ENCODE measurements at regions not wholly inside any gene's neighbourhood (a gene's known extent, or its start where the extent isn't known, plus 50 kb on each side); places are given as distances from the start of the nearest gene placed in this dataset.

DNA sequence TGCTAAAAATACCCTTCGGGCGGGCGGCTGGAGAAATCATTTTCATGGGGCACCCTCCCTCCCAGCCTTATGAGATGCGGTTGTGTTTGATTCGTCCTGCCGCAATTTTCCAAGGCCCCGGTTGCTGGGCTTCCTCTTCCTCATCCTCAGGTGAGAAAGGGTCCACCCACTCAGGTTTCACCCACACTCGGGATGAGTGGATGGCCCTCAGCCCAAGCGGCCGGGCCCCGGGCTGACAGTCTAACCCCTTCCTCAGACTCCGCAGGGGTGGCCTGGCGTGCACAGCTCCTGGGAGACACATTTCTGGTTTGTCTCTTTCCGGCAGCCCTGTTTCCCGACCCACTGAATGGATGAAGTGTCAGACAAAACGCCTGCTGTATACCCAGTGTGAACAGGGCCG lies 116.5 kb upstream of the LRPAP1 start:
- 63 to 64% methylated on average over 7 to 8 of the region's 17 CpGs for WGBS, 2 donors (ENCODE audit: low coverage in 1 of 2)
- H3K27me3 ChIP-seq = peaks cover 81% of the 10 kb centered on the region
- H3K9me3 ChIP-seq = no peaks in the 10 kb centered on the region
- no peak overlapping the region for H3K27ac ChIP-seq
- TF ChIP-seq EP300 (IDR thresholded peaks at IDR 0.05) (no peak), POLR2AphosphoS5 (IDR thresholded peaks at IDR 0.05) (no peak), CTCF (IDR thresholded peaks at IDR 0.05) (no peak), POLR2A (IDR thresholded peaks at IDR 0.05) (no peak)
- no peak for ATAC-seq
- no peak overlapping the region for H3K4me3 ChIP-seq
- H3K4me1 ChIP-seq = peaks cover 0 to 9% (median 0%) of the 10 kb centered on the region in 3 donors
- H3K36me3 ChIP-seq = no peaks in the 10 kb centered on the region

DNA sequence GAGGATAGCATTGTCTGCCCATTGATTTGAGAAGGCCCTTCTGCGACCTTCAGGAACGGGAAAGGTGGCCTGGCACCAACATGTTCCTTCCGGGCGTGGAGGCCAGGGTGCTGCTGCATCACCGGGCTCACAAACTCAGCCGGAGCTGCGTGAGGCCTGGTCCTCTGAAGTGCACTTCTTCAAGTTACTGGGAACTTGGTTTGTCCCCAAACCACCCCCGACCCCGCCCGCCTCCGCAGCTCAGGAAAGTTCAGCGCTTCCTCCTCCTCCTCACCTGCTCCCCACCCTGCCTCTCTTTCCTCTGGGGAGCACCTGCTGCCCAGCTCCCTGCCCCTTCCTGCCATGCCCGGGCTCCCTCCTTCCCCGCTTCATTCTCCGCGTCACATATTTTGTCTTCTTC lies 116.0 kb upstream of the LRPAP1 start:
- 84 to 90% methylated on average over 4 to 6 of the region's 16 CpGs for WGBS, 2 donors (ENCODE audit: low coverage in 1 of 2)
- Histone ChIP-seq H3K36me3 (no peaks in the 10 kb centered on the region), H3K27me3 (peaks cover 81% of the 10 kb centered on the region), H3K27ac (no peak overlapping the region), H3K4me3 (no peak overlapping the region), H3K9me3 (no peaks in the 10 kb centered on the region), H3K4me1 (peaks cover 0 to 9% (median 0%) of the 10 kb centered on the region in 3 donors)
- TF ChIP-seq POLR2AphosphoS5 (IDR thresholded peaks at IDR 0.05) (no peak), POLR2A (IDR thresholded peaks at IDR 0.05) (no peak)
- no peak for ATAC-seq

- Histone ChIP-seq H3K4me1 (peaks cover 0 to 9% (median 0%) of the 10 kb centered on the region in 3 donors), H3K27me3 (peaks cover 81% of the 10 kb centered on the region), H3K27ac (no peak overlapping the region), H3K9me3 (no peaks in the 10 kb centered on the region), H3K36me3 (no peaks in the 10 kb centered on the region), H3K4me3 (no peak overlapping the region)
- WGBS, 2 donors (ENCODE audit: low coverage in 1 of 2) = 81 to 100% methylated on average over 1 to 12 of the region's 12 CpGs
- no peak for ATAC-seq
- TF ChIP-seq POLR2AphosphoS5 (IDR thresholded peaks at IDR 0.05) (no peak), EP300 (IDR thresholded peaks at IDR 0.05) (no peak), CTCF (IDR thresholded peaks at IDR 0.05) (no peak), POLR2A (IDR thresholded peaks at IDR 0.05) (no peak)
These were observed 115.2 kb upstream of the LRPAP1 start for GRCh38 chr4:3647421-3647820.

DNA sequence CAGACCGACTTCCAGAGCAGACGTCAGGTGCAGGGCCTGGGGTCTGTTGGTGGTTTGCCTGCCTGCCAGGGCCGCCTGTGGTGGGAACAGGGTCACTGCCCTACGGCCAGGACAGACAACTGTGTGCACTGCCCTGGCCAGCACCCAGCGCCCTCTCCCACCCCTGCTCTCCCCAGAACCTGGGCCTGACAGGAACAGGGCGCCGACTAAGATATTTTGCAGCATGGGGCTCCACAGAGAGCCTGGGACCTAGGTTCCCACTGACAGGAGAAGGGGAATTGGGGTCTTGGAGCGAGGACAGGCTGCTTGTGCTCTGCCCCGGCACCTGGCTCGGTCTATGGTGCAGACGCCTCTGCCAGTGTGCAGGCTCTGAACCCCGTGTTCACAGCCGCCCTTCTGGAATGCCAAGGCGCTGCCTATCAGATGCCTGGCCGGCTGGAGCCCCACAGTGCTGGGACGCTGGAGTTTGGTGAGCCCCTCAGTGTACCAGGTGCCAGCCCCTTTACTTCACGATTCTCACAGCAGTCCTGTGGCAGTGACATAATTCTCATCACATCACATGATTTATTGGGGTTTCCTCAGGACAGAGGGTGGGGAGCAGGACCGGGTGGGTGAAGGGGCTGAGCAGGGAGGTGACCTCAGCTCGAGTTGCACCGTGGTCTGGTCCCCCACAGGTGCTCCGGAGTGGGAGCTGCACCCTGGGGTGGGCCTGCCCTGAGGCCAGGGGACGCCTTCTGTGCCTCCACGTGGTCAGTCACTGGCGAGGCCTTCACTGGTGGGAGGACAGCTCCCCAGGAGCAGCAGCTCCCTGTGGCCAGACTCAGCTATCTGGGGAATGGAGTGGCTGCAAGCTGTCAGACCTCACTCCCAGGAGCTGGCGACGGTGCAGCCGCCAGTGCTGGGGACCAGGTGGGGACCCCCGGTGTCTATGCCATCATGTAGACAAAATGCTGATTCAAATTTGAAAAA lies 113.8 kb upstream of the LRPAP1 start:
- Histone ChIP-seq H3K4me3 (no peak overlapping the region), H3K27me3 (peaks cover 72% of the 10 kb centered on the region), H3K36me3 (no peaks in the 10 kb centered on the region), H3K27ac (no peak overlapping the region), H3K9me3 (no peaks in the 10 kb centered on the region), H3K4me1 (peaks cover 0 to 9% (median 0%) of the 10 kb centered on the region in 3 donors)
- WGBS, 2 donors (ENCODE audit: low coverage in 1 of 2) = 20 to 73% methylated on average over 2 of the region's 28 CpGs
- TF ChIP-seq POLR2A (IDR thresholded peaks at IDR 0.05) = no peak
- no peak for TF ChIP-seq POLR2AphosphoS5 (IDR thresholded peaks at IDR 0.05)
- no peak for TF ChIP-seq CTCF (IDR thresholded peaks at IDR 0.05)
- no peak for TF ChIP-seq EP300 (IDR thresholded peaks at IDR 0.05)
- no peak for ATAC-seq

DNA sequence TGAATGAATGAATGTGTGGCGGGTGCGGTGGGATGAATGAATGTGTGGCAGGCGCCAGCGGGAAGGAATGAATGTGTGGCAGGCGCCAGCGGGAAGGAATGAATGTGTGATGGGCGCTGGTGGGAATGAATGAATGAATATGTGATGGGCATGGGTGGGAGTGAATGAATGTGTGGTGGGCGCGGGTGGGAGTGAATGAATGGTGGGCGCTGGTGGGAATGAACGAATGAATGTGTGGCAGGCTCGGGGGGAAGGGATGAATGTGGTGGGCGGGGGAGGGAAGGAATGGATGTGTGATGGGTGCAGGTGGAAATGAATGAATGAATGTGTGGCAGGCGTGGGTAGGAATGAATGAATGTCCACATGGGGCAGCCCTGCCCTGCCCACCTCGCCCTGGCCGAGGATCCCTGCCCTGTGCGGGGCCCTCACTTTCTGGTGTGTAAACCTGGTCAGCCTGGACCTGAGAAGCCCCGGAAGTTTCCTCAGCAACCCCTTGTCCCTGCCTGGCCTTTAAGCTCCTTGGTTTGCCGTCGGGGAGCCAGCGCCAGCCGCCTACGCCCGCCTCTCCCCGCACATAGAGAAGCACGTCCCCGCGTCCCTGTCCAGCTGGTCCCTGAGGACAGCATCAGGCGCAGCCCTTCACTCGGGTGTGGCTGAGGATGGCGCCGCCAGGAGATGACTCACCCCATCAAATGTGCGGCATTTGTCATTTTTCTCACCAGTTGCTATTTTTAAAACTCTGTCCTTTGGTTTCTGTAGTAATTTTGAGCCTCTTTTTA lies 112.8 kb upstream of the LRPAP1 start:
- no peaks in the 10 kb centered on the region for H3K36me3 ChIP-seq
- no peak for ATAC-seq
- H3K9me3 ChIP-seq = no peaks in the 10 kb centered on the region
- no peak overlapping the region for H3K4me3 ChIP-seq
- TF ChIP-seq CTCF (IDR thresholded peaks at IDR 0.05) (no peak), POLR2AphosphoS5 (IDR thresholded peaks at IDR 0.05) (no peak), EP300 (IDR thresholded peaks at IDR 0.05) (no peak), POLR2A (IDR thresholded peaks at IDR 0.05) (no peak)
- H3K27me3 ChIP-seq = peaks cover 72% of the 10 kb centered on the region
- H3K27ac ChIP-seq = no peak overlapping the region
- H3K4me1 ChIP-seq = peaks cover 0 to 9% (median 0%) of the 10 kb centered on the region in 3 donors
- WGBS, 2 donors (ENCODE audit: low coverage in 1 of 2) = 65 to 69% methylated on average over 13 to 27 of the region's 33 CpGs

Data from gastroesophageal sphincter (tissue), 4 donors.